ENCODE measurements at regions not wholly inside any gene's neighbourhood (a gene's known extent, or its start where the extent isn't known, plus 50 kb on each side); places are given as distances from the start of the nearest gene placed in this dataset.

GRCh38 chr14:104447750-104448149 is 131.8 kb upstream of the C14orf180 start:
- no peak for TF ChIP-seq CTCF (tag by site-specific recombination; IDR thresholded peaks at IDR 0.05)
- TF ChIP-seq KLF7 (tag by site-specific recombination; IDR thresholded peaks at IDR 0.05; ENCODE audit: borderline replicate concordance) = no peak
- no peak for TF ChIP-seq ZNF354C (tag by site-specific recombination; IDR thresholded peaks at IDR 0.05; ENCODE audit: borderline replicate concordance, low read depth)
- no peak for TF ChIP-seq GLI4 (tag by site-specific recombination; IDR thresholded peaks at IDR 0.05)
- no peak for TF ChIP-seq ZNF398 (tag by site-specific recombination; IDR thresholded peaks at IDR 0.05)

Data from HEK293 (cell line).